Tibial nerve (tissue), 4 donors: ENCODE measurements at regions not wholly inside any gene's neighbourhood (a gene's known extent, or its start where the extent isn't known, plus 50 kb on each side); places are given as distances from the start of the nearest gene placed in this dataset.

Experiments
- CTCF ChIP-seq, 5 experiments: fragments of 200-600 bp in 3 of 5; fragments of 450-650 bp in 2 of 5; sonication (generic) in 3 of 5; IDR thresholded peaks; one replicate each; pipeline ENCODE4 v1.5.1; 2016 to 2019; ENCODE audit warnings: antibody characterized with exemption in 5 of 5, mild to moderate bottlenecking in 3 of 5, moderate library complexity in 2 of 5
- EP300 ChIP-seq, 2 donors: sonication (generic); formaldehyde crosslinking; IDR thresholded peaks; one replicate each; pipeline ENCODE4 v1.6.1; 2017; ENCODE audit warnings: antibody characterized with exemption in 2 of 2, mild to moderate bottlenecking in 1 of 2
- POLR2A ChIP-seq, 2 donors: fragments of 450-650 bp; IDR thresholded peaks; one replicate each; pipeline ENCODE4 v1.6.1; 2017; ENCODE audit warnings: antibody characterized with exemption in 2 of 2, mild to moderate bottlenecking in 2 of 2, moderate library complexity in 2 of 2

- no peak for TF ChIP-seq POLR2A (IDR thresholded peaks at IDR 0.05)
- TF ChIP-seq CTCF (IDR thresholded peaks at IDR 0.05): no peak
- TF ChIP-seq EP300 (IDR thresholded peaks at IDR 0.05): no peak
These were observed 83.1 kb downstream of the MCFD2 start for GRCh38 chr2:46832543-46832942.
